ENCODE measurements at regions not wholly inside any gene's neighbourhood (a gene's known extent, or its start where the extent isn't known, plus 50 kb on each side); places are given as distances from the start of the nearest gene placed in this dataset.

- no peak for TF ChIP-seq POLR2A (IDR thresholded peaks at IDR 0.05)
- TF ChIP-seq CTCF (IDR thresholded peaks at IDR 0.05), result no peak
Observed at GRCh38 chr13:62168891-62169290, 753.2 kb upstream of the PCDH20 start.
